GM19463 (cell line): ENCODE measurements at regions not wholly inside any gene's neighbourhood (a gene's known extent, or its start where the extent isn't known, plus 50 kb on each side); places are given as distances from the start of the nearest gene placed in this dataset.
"Not testable (repeated sequence)": the region's sequence is repeated elsewhere in the genome, so short reads cannot be mapped to it uniquely, and the experiment has no call there.

Source experiments
- ATAC-seq: cut with Tn5 transposase; IDR thresholded peaks from one replicate; pipeline ENCODE4 v1.9.1; 2021; ENCODE audit warnings: mild to moderate bottlenecking, moderate library complexity; ENCODE audit not compliant: unreplicated experiment

DNA sequence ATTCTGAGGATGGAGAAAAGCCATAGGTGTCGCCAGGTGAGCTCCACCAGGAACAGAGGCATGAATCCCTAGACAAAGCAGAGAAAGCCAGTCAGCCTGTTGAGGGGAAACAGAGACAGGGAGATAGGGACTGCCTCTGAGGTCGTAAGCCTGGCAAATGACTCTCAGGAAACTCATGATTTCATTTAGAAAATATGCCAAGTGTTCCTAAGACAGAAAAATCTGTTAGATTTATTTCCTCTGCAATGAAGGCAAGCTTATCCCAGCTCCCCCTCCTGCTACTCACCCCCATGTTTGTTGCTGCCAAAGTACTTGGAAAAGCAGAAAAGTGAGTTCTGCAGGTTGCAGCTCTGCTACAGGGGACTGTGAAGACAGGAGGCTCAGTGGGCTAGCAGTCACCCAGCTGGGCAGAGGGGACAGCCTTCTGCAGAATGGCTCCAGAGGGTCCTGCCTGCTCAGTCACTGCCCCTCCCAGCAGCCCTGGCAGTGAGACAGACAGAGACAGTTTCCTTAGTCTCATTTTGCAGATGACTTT, 184.3 kb downstream of the ADRA2A start:
- no peak for ATAC-seq

DNA sequence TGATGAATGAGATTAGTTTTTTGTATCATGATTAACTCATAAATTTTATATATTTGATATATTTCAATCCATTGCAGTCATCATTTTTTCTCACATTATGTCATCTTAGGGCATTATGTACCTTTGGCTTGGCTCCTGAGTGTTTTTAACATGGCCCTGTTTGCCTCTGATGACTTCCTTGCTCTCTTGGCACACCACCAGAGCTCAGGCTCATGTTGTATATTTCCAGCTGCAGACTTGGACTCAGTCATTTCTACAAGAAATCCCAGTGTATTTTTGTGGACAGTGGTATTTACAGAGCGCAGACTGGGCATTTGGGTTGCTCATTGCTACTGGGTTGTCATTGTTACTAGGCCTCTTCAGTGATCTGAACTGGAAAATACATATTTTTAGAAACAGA, 188.5 kb downstream of the ADRA2A start:
- no peak for ATAC-seq

- no peak for ATAC-seq
These were observed 189.3 kb downstream of the ADRA2A start for GRCh38 chr10:111266165-111266564.

DNA sequence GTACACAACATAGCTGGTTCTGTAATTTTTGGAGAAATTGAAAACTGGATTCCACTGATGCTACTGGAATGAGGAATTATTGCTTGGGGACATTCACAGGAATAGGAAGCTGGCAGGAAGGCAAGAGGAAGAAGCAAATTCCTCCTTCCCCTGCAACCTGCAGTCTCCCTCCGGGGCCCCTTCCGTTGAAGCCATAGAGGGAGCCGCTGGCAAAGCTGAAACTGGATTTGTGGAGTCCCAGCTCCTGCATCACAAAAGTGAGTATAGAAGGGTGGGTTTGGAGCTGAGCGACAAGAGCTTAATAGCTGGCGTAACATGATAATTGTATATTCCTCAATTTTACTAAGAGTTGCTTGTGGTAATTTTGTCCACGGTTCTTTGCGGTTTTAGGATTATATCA, 190.8 kb downstream of the ADRA2A start:
- no peak for ATAC-seq

GRCh38 chr10:111273235-111273634, 196.4 kb downstream of the ADRA2A start:
- ATAC-seq, result no peak

- no peak for ATAC-seq
These were observed 196.8 kb downstream of the ADRA2A start for GRCh38 chr10:111273635-111274034.

DNA sequence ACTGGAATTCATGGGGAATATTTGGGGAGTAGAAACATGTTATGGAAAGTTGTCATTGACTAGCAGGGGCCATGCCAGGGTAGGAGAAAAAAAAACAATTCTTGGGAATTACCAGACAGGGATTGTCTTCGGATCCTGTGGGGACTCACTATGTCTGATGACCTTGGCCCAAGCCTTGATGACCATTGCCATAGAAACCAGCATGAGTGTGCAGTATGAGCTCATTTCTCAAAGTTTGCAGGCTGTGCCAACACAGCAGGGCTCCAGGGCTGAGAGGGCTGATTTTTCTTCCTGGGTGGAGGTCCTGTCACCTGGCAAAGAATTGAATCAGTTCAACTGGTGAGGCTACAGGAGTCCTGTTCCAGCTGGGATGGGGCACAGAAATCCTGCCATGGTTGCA, 198.3 kb downstream of the ADRA2A start:
- no peak for ATAC-seq

- no peak for ATAC-seq
These were observed 200.8 kb downstream of the ADRA2A start for GRCh38 chr10:111277661-111278060.

GRCh38 chr10:111278266-111278665, 201.4 kb downstream of the ADRA2A start:
- no peak for ATAC-seq

DNA sequence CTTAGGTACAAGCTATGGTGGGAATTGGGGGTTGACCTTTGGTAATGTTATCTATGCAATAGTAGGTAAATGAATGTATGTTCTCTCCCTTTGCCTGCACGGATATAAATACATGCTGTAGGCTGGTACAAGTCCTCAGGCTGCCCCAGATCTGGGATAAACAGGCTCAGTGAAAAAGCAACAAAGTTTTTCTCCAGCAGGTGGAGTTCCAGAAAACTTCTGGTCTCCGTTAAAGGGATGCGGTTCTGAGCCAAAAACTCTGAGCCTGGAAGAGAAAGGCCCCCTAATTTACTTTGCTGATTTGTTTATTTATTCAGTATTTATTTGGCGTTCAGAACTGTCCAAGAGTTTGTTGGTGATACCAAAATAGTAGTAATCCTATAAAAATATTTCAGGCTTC, 204.7 kb downstream of the ADRA2A start:
- ATAC-seq, result no peak

DNA sequence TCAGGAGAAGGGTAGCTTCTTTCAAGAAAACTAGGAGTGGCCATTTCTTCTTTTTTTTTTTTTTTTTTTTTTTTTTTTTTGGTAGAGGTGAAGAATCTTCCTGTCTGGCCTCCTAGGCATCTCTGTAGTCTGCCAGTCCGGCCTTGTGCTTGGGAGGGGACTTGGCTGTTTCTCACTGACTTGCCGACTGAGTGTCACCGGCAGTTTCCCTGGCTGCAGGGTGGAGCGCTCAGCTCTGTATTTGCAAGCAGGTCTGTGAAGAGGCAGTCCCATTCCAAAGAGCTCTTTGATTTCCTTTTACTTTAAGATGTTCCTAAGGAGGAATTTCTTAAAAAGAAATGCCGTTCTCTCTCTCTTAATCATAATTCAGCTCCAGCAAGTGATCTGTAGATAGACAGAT, 212.6 kb downstream of the ADRA2A start:
- ATAC-seq, result no peak

- no peak for ATAC-seq
These were observed 213.8 kb downstream of the ADRA2A start for GRCh38 chr10:111290649-111291048.

DNA sequence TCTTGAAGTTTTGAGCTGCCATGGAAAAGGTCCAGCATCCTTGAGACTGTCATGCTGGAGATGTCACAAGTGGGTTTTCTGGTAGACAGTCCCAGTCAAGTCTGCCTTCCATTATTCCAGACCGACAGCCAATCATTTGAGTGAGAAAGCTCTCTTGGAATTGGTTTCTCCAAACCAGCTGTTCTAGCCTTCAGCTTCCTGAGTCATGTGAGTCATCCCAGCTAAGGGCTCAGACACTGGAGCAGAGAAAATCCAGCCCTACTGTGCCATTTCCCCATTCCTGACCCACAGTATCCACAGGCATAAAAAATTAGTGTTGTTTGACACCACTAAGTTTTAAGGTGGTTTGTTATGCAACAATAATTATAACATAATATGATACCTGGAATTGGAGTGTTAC, 219.0 kb downstream of the ADRA2A start:
- ATAC-seq, result no peak

- ATAC-seq, result no peak
These were observed 220.6 kb downstream of the ADRA2A start for GRCh38 chr10:111297351-111297848.

- no peak for ATAC-seq
These were observed 221.2 kb downstream of the ADRA2A start for GRCh38 chr10:111298031-111298430.

DNA sequence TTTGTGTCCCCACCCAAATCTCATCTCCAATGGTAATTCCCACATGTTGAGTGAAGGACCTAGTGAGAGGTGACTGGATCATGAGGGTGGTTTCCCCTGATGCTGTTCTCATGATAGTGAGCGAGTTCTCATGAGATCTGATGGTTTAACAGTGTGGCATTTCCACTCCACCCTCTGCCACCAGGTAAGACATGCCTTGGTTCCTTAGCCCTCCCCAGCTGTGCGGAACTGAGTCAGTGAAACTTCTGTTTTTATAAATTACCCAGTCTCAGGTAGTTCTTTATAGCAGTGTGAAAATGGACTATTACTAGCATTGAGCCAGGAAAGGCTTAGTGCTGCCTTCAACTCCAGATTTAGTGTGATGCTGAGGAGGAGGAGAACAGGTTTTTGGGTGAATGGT, 222.2 kb downstream of the ADRA2A start:
- ATAC-seq, result no peak

GRCh38 chr10:111303887-111304286, 227.1 kb downstream of the ADRA2A start:
- ATAC-seq, result no peak

GRCh38 chr10:111316722-111317212, 239.9 kb downstream of the ADRA2A start:
- ATAC-seq, result no peak

GRCh38 chr10:111319866-111320265, 243.0 kb downstream of the ADRA2A start:
- no peak for ATAC-seq

GRCh38 chr10:111323389-111323966, 246.6 kb downstream of the ADRA2A start:
- ATAC-seq, result no peak

GRCh38 chr10:111332174-111332573, 255.3 kb downstream of the ADRA2A start:
- not testable (repeated sequence) for ATAC-seq

- ATAC-seq, result no peak
These were observed 259.0 kb downstream of the ADRA2A start for GRCh38 chr10:111335826-111336225.

GRCh38 chr10:111338035-111338434, 261.2 kb downstream of the ADRA2A start:
- no peak for ATAC-seq
